HG03060 (cell line): ENCODE measurements at regions not wholly inside any gene's neighbourhood (a gene's known extent, or its start where the extent isn't known, plus 50 kb on each side); places are given as distances from the start of the nearest gene placed in this dataset.

Experiments used
- ATAC-seq: cut with Tn5 transposase; IDR thresholded peaks from one replicate; pipeline ENCODE4 v1.9.1; 2021; ENCODE audit warnings: low read depth, moderate number of reproducible peaks; ENCODE audit not compliant: unreplicated experiment

DNA sequence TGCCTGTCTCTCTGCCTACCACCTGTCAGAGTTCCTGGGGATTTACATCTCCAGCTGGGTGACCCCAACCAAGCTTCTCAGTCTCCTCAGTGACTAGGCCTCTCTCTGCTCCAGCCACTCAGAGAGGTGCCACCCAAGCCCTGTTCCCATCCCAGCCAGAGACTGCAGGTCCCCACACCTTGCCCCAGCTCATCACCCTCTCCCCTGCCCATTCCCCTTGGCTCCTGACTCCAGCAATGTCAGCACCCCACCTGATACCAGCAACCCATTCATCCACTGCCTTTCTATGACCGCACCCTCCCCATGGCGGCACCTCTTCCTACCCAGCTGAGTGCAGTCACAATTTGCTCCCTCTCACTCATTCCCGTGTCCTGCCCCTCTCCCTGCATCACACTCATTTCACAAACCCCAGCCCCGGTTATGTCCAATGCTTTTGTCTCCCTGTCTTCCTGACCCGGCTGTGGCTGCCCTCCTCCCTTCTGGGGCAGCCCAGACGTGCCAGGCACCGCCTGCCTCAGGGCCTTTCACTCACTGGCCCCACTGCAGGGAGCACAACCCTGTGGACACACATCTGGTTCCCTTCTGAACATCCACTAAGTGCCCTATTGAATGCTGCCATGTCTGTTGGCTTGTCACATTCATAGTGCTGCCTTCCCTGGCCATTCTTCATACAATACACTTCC, 494.8 kb upstream of the HS6ST1 start:
- ATAC-seq = no peak

GRCh38 chr2:128815248-128815647, 496.6 kb upstream of the HS6ST1 start:
- ATAC-seq = no peak

DNA sequence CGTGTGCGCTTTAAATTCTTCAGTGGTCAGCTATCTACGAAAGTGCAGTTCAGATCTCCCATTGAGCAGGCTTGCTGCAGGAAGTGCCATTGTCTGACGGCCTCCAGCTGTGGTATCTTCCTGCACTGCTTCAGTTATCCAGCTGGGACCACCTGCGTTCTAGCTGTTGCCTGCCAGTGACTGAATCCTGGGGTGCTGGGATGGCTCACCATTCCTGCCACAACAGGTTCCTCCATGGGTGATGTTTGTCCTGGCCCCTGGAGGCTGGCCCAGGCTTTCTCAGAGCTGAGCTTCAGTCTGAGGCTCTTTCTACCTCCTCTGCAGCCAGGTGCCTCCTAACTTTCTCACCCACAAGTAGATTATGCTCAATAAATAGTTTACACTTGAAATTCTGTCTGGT, 498.5 kb upstream of the HS6ST1 start:
- no peak for ATAC-seq

DNA sequence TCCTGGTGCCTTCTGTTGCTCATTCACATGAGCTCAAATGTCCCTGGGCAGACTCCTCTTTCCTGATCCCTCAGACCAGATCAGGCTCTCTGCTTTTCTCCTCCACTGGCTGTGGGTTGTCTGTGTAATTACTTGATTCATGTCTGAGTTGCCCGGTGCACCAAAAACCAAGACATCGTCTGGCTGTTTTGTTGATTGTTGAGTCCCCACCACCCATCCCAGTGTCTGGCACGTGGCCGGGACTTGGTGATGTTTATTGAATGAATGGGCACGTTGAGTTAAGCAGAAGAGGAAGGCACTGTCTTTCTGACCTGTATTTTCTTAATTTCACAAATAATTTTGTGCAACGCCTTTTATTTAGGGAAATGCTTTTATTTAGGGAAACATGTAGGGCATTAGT, 499.1 kb upstream of the HS6ST1 start:
- ATAC-seq = no peak

DNA sequence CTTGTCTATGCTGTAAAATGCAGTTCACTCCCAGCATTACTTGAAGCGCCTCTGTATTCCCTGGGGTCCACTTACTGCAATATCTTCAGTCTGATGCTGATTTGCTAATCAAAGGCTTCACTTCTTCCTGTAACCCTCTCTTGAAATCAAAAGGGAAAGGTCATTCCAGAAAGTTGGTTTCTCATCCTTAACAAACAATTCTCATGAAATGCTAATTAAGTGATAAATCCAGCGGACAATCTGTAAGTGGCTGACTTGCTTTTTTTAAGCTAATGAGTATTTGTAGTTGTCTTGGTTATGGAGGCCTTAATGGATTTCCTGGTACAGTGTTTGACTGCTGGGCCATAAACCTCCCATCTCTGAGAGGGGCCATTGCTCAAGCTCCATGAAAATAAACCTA, 499.6 kb upstream of the HS6ST1 start:
- ATAC-seq = no peak

DNA sequence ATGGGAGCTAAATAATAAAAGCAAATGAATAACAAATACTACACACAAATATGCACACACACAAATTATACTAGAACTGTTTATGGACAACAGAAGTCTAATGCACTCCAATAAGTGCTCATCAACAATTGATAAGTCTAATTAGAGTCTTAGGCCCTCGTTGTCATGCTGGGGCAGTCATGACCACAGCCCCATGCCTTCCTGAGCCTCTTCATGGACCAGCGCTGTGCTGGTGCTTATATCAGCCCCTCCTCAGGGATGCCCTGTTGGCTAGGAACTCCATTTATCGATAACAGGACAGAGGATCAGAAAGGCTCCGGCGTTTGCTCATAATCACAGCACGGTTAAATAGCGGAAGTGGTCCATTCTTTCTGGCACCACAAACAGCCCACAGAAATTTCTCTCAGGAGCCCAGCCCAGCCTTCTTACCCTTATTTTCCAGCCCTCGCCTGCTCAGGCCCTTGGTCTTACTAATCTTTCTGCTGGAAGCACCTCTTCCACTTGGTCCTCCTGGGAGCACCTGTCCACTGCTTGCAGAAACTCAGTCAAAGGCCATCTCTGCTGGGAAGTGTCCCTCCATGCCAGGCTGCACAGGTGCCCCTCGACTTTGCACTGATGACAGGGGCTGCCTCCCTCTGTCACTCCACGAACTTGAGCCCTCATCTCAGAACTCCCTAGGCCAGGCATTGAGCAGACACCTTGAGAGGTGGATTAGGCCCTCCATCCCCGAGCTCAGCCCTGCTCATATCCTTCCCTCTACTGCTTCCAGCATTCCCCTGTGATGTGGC, 500.2 kb upstream of the HS6ST1 start:
- ATAC-seq = no peak

- ATAC-seq = no peak
These were observed 501.8 kb upstream of the HS6ST1 start for GRCh38 chr2:128820452-128820851.

DNA sequence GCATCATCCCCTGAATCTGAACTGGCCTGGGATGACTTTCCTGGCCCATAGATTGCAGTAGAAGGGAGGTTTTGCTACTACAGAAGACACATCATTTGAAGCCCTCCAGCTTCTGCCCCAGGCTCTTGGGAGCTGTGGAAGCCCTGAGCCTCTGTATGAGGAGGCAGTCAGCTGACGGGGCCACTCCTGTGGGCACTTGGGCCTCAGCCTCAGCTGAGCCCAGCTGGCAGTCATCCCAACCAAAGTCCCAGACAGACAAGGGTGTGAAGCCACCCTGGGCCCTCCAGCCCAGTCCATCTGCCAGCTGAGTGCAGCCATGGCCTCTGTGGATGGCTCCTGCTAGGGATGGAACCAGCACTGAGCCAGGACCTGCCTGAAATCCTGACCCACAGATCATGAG, 502.3 kb upstream of the HS6ST1 start:
- no peak for ATAC-seq

GRCh38 chr2:128832946-128833663, 514.4 kb upstream of the HS6ST1 start:
- ATAC-seq = no peak

DNA sequence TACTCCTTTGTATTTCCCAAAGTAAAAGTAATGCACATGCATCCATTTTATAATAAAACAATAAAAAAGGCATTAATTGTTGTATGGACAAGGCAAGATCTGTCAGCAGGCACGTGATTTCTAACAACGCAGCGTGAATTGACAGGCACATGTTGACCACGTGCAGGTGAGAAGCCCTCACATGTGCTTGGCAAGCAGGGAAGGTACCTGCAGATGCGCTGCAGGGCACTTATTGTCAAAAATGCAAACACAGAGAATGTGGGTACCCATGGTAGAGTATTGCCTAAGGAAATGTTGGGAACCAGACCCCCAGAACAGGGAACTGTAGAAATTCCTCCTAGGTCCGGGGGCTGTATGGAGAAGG, 515.0 kb upstream of the HS6ST1 start:
- ATAC-seq = no peak

DNA sequence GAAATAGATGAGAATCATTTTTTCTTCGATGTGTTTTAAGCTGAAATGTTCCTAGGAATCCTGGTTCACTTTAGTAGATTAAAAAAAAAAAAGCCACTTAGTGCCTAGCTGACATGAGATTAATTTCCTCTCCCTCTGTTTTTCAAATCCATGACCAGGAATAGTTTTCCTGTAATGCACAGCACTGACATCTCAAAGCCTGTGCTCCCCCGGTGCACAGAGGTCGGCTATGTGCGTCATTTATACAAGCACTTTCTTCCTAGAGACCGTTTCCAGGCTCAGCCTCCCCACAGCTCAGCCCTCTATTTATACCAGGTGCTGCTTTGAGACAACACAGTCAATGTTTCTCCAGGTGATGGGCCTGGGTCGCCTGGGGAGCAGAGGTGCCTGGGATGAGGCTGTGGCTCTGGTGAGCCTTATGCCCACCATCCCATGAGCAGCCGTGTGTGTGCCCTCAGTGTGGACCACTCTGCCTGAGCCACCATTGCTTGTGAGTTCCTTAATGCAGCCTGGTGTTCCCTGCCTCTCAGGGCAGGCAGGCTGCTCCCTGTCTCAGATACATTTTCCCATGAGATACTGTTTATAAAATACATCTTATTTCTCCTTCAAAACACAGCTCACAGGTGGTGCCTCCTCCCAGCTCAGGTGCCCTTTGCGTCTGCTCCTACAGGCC, 515.7 kb upstream of the HS6ST1 start:
- ATAC-seq = no peak

GRCh38 chr2:128834880-128835252, 516.2 kb upstream of the HS6ST1 start:
- ATAC-seq = no peak

GRCh38 chr2:128835342-128835855, 516.7 kb upstream of the HS6ST1 start:
- ATAC-seq = no peak

GRCh38 chr2:128835974-128836373, 517.3 kb upstream of the HS6ST1 start:
- no peak for ATAC-seq

DNA sequence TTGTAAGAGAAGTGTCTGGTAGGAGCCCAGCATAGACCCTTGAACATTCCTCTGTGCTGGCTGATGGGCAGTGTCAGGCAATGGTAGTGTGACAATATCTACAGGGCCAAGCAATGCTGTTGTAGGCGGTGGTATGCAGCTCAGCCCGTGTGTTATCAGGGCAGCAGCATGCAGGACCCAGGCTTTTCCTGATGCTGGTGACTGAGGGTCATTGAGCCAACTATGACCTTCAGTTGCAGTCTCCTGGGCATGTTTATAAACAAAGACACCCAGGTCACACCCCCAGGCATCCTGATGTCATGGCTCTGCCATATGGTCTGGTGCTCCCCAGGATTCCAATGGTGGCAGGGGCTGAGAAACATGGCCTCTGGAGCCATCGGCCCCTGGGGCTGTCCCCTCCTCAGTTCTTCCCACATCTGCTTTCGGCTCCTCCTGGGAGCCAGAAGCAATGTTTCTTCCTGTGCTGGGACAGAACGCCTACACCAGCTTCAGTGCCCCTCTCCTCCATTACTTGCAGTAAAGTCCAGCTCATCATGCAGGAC, 518.0 kb upstream of the HS6ST1 start:
- ATAC-seq = no peak

- ATAC-seq = no peak
These were observed 519.6 kb upstream of the HS6ST1 start for GRCh38 chr2:128838244-128838643.

DNA sequence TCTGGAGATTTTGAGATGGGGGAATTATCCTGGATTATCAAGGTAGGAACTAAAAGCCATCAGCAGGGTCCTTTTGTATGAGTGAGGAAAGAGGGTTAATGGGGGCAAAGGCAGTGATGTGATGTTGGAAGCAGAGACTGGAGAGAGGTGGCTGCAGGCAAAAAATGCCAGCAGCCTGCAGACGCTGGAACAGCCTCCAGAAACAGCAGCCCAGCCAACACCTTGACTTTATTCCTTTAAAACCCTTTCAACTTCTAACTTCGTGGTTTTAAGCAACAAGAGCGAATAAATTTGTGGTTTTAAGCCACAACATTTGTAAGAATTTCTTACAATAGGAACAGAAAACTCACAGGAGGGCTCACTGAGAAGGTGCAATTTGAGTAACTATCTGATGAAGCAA, 523.1 kb upstream of the HS6ST1 start:
- no peak for ATAC-seq

GRCh38 chr2:128867311-128867710, 548.6 kb upstream of the HS6ST1 start:
- no peak for ATAC-seq

DNA sequence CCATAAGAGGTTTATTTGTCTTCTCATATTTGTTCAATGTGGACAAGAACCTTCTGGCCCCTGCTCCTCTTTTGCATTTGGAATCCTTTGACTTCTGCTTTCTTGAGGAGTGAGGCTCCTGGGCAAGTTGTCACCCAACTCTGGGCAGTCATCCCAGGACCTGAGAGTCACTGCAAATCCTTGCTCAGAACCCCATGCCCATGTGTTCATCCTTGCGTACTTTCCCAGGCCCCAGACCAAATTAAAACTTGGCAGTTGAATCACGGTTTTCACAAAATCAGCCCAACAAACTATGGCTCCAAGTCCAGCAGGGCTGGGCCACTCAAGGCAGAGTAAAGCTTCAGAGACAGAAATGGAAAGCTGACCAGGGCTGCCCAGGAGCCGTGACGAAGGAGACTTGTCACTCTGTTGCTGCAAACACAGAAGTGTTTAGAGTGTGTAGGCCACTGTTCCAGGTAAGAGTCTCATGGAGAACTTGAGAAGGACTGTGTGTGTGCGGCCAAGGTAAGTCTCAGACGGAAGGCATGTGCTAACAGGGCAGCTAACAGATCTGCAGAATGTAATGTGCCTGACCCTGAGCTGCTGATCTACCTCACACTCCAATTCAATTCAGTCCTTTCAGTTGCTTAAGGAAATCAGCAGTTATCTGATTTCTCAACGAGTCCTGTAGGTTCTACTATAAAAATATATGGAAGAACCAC, 549.4 kb upstream of the HS6ST1 start:
- ATAC-seq = no peak
